Lower lobe of right lung (tissue), 2 donors: ENCODE measurements at regions not wholly inside any gene's neighbourhood (a gene's known extent, or its start where the extent isn't known, plus 50 kb on each side); places are given as distances from the start of the nearest gene placed in this dataset.

Experiments
- ATAC-seq, 2 donors: fragments of 200-7000 bp; cut with Tn5 transposase; one replicate each; pipeline ENCODE4 v1.9.1; 2020 to 2022; ENCODE audit warnings: mild to moderate bottlenecking in 2 of 2, moderate library complexity in 2 of 2
- DNase-seq: peaks from one replicate; pipeline ENCODE4 v3.0.0-alpha.2; 2020
- H3K27ac ChIP-seq: fragments of 200-600 bp; one replicate; pipeline ENCODE4 v1.8.0; 2022
- H3K27me3 ChIP-seq: fragments of 200-600 bp; one replicate; pipeline ENCODE4 v1.8.0; 2022; ENCODE audit warnings: low read depth
- H3K36me3 ChIP-seq: fragments of 200-600 bp; one replicate; pipeline ENCODE4 v1.8.0; 2022; ENCODE audit warnings: mild to moderate bottlenecking
- H3K4me1 ChIP-seq: fragments of 200-600 bp; one replicate; pipeline ENCODE4 v1.8.0; 2022
- H3K4me3 ChIP-seq: fragments of 200-600 bp; one replicate; pipeline ENCODE4 v1.8.0; 2022; ENCODE audit warnings: mild to moderate bottlenecking
- H3K9me3 ChIP-seq: fragments of 200-600 bp; one replicate; pipeline ENCODE4 v1.8.0; 2022
- CTCF ChIP-seq: fragments of 200-600 bp; IDR thresholded peaks from one replicate; pipeline ENCODE4 v1.8.0; 2022; ENCODE audit warnings: antibody characterized with exemption, mild to moderate bottlenecking
- intact Hi-C: fragments of 100-400 bp; cut with DNase I; formaldehyde crosslinking; loops from one replicate; pipeline ENCODE4 v1.11.0; 2022
- donor health status: DM: no; HTN: yes; CAD: no; lungs with severe emphysema.

GRCh38 chr21:39088831-39089380 is 94.3 kb downstream of the PSMG1 start:
- peaks cover 14% of the 10 kb centered on the region for H3K4me1 ChIP-seq
- intact Hi-C loops, result no loop called here
- DNase-seq, result no peak
- no peaks in the 10 kb centered on the region for H3K9me3 ChIP-seq
- TF ChIP-seq CTCF, result no peak
- no peaks in the 10 kb centered on the region for H3K27me3 ChIP-seq
- no peak overlapping the region for H3K4me3 ChIP-seq
- no peak for ATAC-seq
- no peaks in the 10 kb centered on the region for H3K36me3 ChIP-seq
- no peak overlapping the region for H3K27ac ChIP-seq

GRCh38 chr21:39088031-39088370 is 95.2 kb downstream of the PSMG1 start:
- no peak overlapping the region for H3K4me3 ChIP-seq
- ATAC-seq (no peak), DNase-seq (no peak)
- intact Hi-C loops, result no loop called here
- H3K36me3 ChIP-seq, result no peaks in the 10 kb centered on the region
- peaks cover 13% of the 10 kb centered on the region for H3K4me1 ChIP-seq
- H3K27me3 ChIP-seq, result no peaks in the 10 kb centered on the region
- TF ChIP-seq CTCF, result no peak
- no peaks in the 10 kb centered on the region for H3K9me3 ChIP-seq
- H3K27ac ChIP-seq, result no peak overlapping the region

- H3K27ac ChIP-seq, result no peak overlapping the region
- DNase-seq, result no peak
- TF ChIP-seq CTCF, result no peak
- peaks cover 16% of the 10 kb centered on the region for H3K4me1 ChIP-seq
- no peak overlapping the region for H3K4me3 ChIP-seq
- intact Hi-C loops, result no loop called here
- no peaks in the 10 kb centered on the region for H3K36me3 ChIP-seq
- H3K27me3 ChIP-seq, result no peaks in the 10 kb centered on the region
- H3K9me3 ChIP-seq, result no peaks in the 10 kb centered on the region
- no peak for ATAC-seq
Measured at GRCh38 chr21:39087238-39088030, 95.8 kb downstream of the PSMG1 start.

- no peaks in the 10 kb centered on the region for H3K27me3 ChIP-seq
- peaks cover 24% of the 10 kb centered on the region for H3K4me1 ChIP-seq
- no peak for DNase-seq
- peak; percentile 8 for TF ChIP-seq CTCF
- H3K27ac ChIP-seq, result no peak overlapping the region
- intact Hi-C loops, result no loop called here
- no peak overlapping the region for H3K4me3 ChIP-seq
- no peaks in the 10 kb centered on the region for H3K9me3 ChIP-seq
- ATAC-seq, result no peak
- no peaks in the 10 kb centered on the region for H3K36me3 ChIP-seq
Measured at GRCh38 chr21:39086547-39086946, 96.7 kb downstream of the PSMG1 start.

- intact Hi-C loops, result no loop called here
- Histone ChIP-seq H3K27ac (no peak overlapping the region), H3K36me3 (no peaks in the 10 kb centered on the region), H3K4me3 (no peak overlapping the region), H3K9me3 (no peaks in the 10 kb centered on the region), H3K4me1 (peaks cover 28% of the 10 kb centered on the region), H3K27me3 (no peaks in the 10 kb centered on the region)
- ATAC-seq, result no peak
- TF ChIP-seq CTCF, result no peak
- DNase-seq, result no peak
Measured at GRCh38 chr21:39085843-39086405, 97.3 kb downstream of the PSMG1 start.
